HCT116 (cell line): ENCODE measurements at regions not wholly inside any gene's neighbourhood (a gene's known extent, or its start where the extent isn't known, plus 50 kb on each side); places are given as distances from the start of the nearest gene placed in this dataset.

Source experiments
- ATAC-seq: fragments of 200-7000 bp; cut with Tn5 transposase; 2 replicates; pipeline ENCODE4 v1.9.1; 2020; ENCODE audit warnings: mild to moderate bottlenecking, moderate library complexity
- BruUV-seq: library from RNA; stranded (reverse); fragments of 400-500 nt; replicated peaks from 2 replicates; lab custom pipeline; 2021; lab: Mats Ljungman, UMichigan
- CTCF ChIA-PET: fragments of 300-600 bp; sonication (Branson Sonifier 250); formaldehyde crosslinking; loops from one replicate; lab custom pipeline; 2021; ENCODE audit warnings: antibody characterized with exemption; lab: Charles Lee
- POLR2A ChIA-PET: fragments of 300-600, 350-600 bp; sonication (Branson Sonifier 250); formaldehyde crosslinking; loops from one replicate; lab custom pipeline; 2021; ENCODE audit warnings: antibody characterized with exemption; lab: Charles Lee
- RAD21 ChIA-PET, 2 experiments: fragments of 300-600 bp; sonication (Branson Sonifier 250); formaldehyde crosslinking; loops; one replicate each; lab custom pipeline; 2023; ENCODE audit warnings: low total read pairs in 2 of 2; ENCODE audit not compliant: uncharacterized antibody in 2 of 2, unreplicated experiment in 2 of 2, low non-redundant PET in 1 of 2; lab: Charles Lee
- DNase-seq: peaks from one replicate; pipeline ENCODE4 v3.0.0-alpha.2; 2010; ENCODE audit warnings: low read depth, low spot score
- H2AFZ ChIP-seq: fragments of 200-600 bp; shearing (Covaris generic), sonication (generic); 2 replicates; pipeline ENCODE4 v1.6.1; 2017; ENCODE audit warnings: low read depth, mixed run types, mixed read lengths, antibody characterized with exemption, low read length; ENCODE audit not compliant: poor library complexity, severe bottlenecking
- H3K27ac ChIP-seq: 2 replicates; pipeline ENCODE4 v1.5.1; 2012; ENCODE audit warnings: low read depth, low read length
- H3K27me3 ChIP-seq: fragments of 200-600 bp; sonication (generic); 2 replicates; pipeline ENCODE4 v1.6.1; 2016; ENCODE audit warnings: mixed run types, low read length, mixed read lengths; ENCODE audit not compliant: insufficient read depth
- H3K36me3 ChIP-seq, 2 experiments: fragments of 200-500 bp in 1 of 2; fragments of 200-600 bp in 1 of 2; sonication (Bioruptor generic) in 1 of 2; sonication (generic) in 1 of 2; 2 replicates each; pipeline versions ENCODE4 v1.5.1 to v1.6.1; 2014 to 2016; ENCODE audit warnings: low read length in 2 of 2, inconsistent platforms in 1 of 2, mixed read lengths in 1 of 2, mixed run types in 1 of 2; ENCODE audit not compliant: insufficient read depth in 2 of 2, control insufficient read depth in 1 of 2
- H3K4me1 ChIP-seq, 2 experiments: fragments of 200-600 bp in 1 of 2; sonication (generic) in 1 of 2; 2 replicates each; pipeline versions ENCODE4 v1.5.1 to v1.6.1; 2012 to 2017; ENCODE audit warnings: low read length in 2 of 2, inconsistent platforms in 1 of 2, mild to moderate bottlenecking in 1 of 2, mixed read lengths in 1 of 2, mixed run types in 1 of 2, moderate library complexity in 1 of 2; ENCODE audit not compliant: insufficient read depth in 2 of 2, control insufficient read depth in 1 of 2
- H3K4me2 ChIP-seq: fragments of 200-600 bp; sonication (generic); 2 replicates; pipeline ENCODE4 v1.6.1; 2017; ENCODE audit warnings: mixed run types, low read length, mixed read lengths
- H3K4me3 ChIP-seq, 2 experiments: fragments of 200-600 bp in 1 of 2; sonication (generic) in 1 of 2; replicated peaks in 1 of 2; 2 replicates each; pipeline ENCODE4 v1.5.1; 2011 to 2016; ENCODE audit warnings: low read length in 2 of 2, control low read depth in 1 of 2, low read depth in 1 of 2, mild to moderate bottlenecking in 1 of 2, mixed read lengths in 1 of 2, mixed run types in 1 of 2
- H3K79me2 ChIP-seq: fragments of 200-600 bp; sonication (generic); 2 replicates; pipeline ENCODE4 v1.6.1; 2017; ENCODE audit warnings: mild to moderate bottlenecking, mixed run types, low read length, moderate library complexity, mixed read lengths; ENCODE audit not compliant: insufficient read depth
- H3K9ac ChIP-seq: fragments of 200-600 bp; sonication (generic); 2 replicates; pipeline ENCODE4 v1.6.1; 2016; ENCODE audit warnings: low read length, mixed read lengths
- H3K9me2 ChIP-seq: fragments of 200-600 bp; sonication (generic), shearing (Covaris generic); 2 replicates; pipeline ENCODE4 v1.6.1; 2017; ENCODE audit warnings: mixed run types, mild to moderate bottlenecking, moderate library complexity; ENCODE audit not compliant: insufficient read depth
- H3K9me3 ChIP-seq, 2 experiments: fragments of 200-500 bp in 1 of 2; fragments of 200-600 bp in 1 of 2; sonication (Bioruptor generic) in 1 of 2; sonication (generic) in 1 of 2; 2 replicates each; pipeline ENCODE4 v1.6.1; 2014 to 2017; ENCODE audit warnings: low read length in 2 of 2, mixed read lengths in 2 of 2, inconsistent platforms in 1 of 2, low read depth in 1 of 2, mild to moderate bottlenecking in 1 of 2, mixed run types in 1 of 2, moderate library complexity in 1 of 2; ENCODE audit not compliant: control insufficient read depth in 1 of 2, insufficient read depth in 1 of 2
- H4K20me1 ChIP-seq: fragments of 200-600 bp; sonication (generic), shearing (Covaris generic); 2 replicates; pipeline ENCODE4 v1.6.1; 2017; ENCODE audit warnings: mixed run types, mild to moderate bottlenecking, moderate library complexity; ENCODE audit not compliant: insufficient read depth
- CBX3 ChIP-seq: IDR thresholded peaks from 2 replicates; pipeline ENCODE4 v1.6.1; 2012; ENCODE audit warnings: low read depth
- CEBPB ChIP-seq: IDR thresholded peaks from 2 replicates; pipeline ENCODE4 v1.6.1; 2012; ENCODE audit warnings: low read depth
- CTCF ChIP-seq, 3 experiments: fragments of 200-600 bp in 1 of 3; sonication (generic) in 1 of 3; IDR thresholded peaks in 2 of 3; conservative IDR thresholded peaks in 1 of 3; 2 replicates each; pipeline ENCODE4 v1.5.1; 2012 to 2017; ENCODE audit warnings: low read depth in 2 of 3, low read length in 2 of 3, antibody characterized with exemption in 1 of 3, borderline replicate concordance in 1 of 3, control low read depth in 1 of 3, mild to moderate bottlenecking in 1 of 3, mixed read lengths in 1 of 3, mixed run types in 1 of 3, moderate library complexity in 1 of 3; ENCODE audit not compliant: insufficient read depth in 1 of 3
- EGR1 ChIP-seq: IDR thresholded peaks from 2 replicates; pipeline ENCODE4 v1.6.1; 2012; ENCODE audit warnings: low read depth
- JUND ChIP-seq: IDR thresholded peaks from 2 replicates; pipeline ENCODE4 v1.6.1; 2012
- MAX ChIP-seq: IDR thresholded peaks from 2 replicates; pipeline ENCODE4 v1.6.1; 2012
- POLR2AphosphoS5 ChIP-seq: IDR thresholded peaks from 2 replicates; pipeline ENCODE4 v1.6.1; 2011; ENCODE audit warnings: mild to moderate bottlenecking, low read depth, low read length, moderate library complexity
- REST ChIP-seq: IDR thresholded peaks from 2 replicates; pipeline ENCODE4 v1.6.1; 2012; ENCODE audit warnings: low read depth
- SP1 ChIP-seq: IDR thresholded peaks from 2 replicates; pipeline ENCODE4 v1.6.1; 2012; ENCODE audit warnings: low read depth
- SRF ChIP-seq: IDR thresholded peaks from 2 replicates; pipeline ENCODE4 v1.6.1; 2012; ENCODE audit warnings: low read depth
- TCF7L2 ChIP-seq: IDR thresholded peaks from 2 replicates; pipeline ENCODE4 v1.7.0; 2011; ENCODE audit warnings: borderline replicate concordance, inconsistent platforms; ENCODE audit not compliant: insufficient read depth, insufficient read length; ENCODE audit errors: extremely low read depth
- YY1 ChIP-seq: IDR thresholded peaks from 2 replicates; pipeline ENCODE4 v1.6.1; 2011; ENCODE audit warnings: low read length, low read depth, moderate library complexity, mild to moderate bottlenecking; ENCODE audit not compliant: insufficient replicate concordance; ENCODE audit errors: extremely low read depth
- ZBTB33 ChIP-seq: IDR thresholded peaks from 2 replicates; pipeline ENCODE4 v1.6.1; 2011; ENCODE audit warnings: mild to moderate bottlenecking, low read length, moderate library complexity; ENCODE audit not compliant: insufficient replicate concordance; ENCODE audit errors: extremely low read depth
- intact Hi-C: fragments of 100-400 bp; cut with micrococcal nuclease; formaldehyde crosslinking; loops from 2 replicates; pipeline ENCODE4 v1.10.0; 2022

GRCh38 chr6:152897807-152898399, 84.9 kb downstream of the FBXO5 start (continued):
- TF ChIP-seq REST (no peak), CBX3 (no peak), JUND (no peak), CTCF (IDR thresholded peaks at IDR 0.05 in 2 of 3, conservative IDR thresholded peaks at IDR 0.05 in 1 of 3; ENCODE audit: borderline replicate concordance in 1 of 3, insufficient read depth in 1 of 3, low read depth in 2 of 3, low read length in 2 of 3) (peak; percentile 36 to 91 (median 84); a peak in 5 of 6 replicates), SRF (no peak), SP1 (no peak), TCF7L2 (no peak), CEBPB (no peak), EGR1 (no peak)

- Histone ChIP-seq H3K9me2 (no peaks in the 10 kb centered on the region), H3K9me3 (no peaks in the 10 kb centered on the region), H4K20me1 (no peaks in the 10 kb centered on the region), H2AFZ (no peak overlapping the region), H3K4me1 (no peaks in the 10 kb centered on the region), H3K27me3 (peaks cover 42% of the 10 kb centered on the region), H3K79me2 (no peaks in the 10 kb centered on the region), H3K4me2 (no peak overlapping the region), H3K4me3 (no peak overlapping the region), H3K27ac (no peak overlapping the region), H3K36me3 (no peaks in the 10 kb centered on the region), H3K9ac (no peak overlapping the region)
- intact Hi-C loops = no loop called here
- ChIA-PET CTCF (no interaction called here), POLR2A (no interaction called here), RAD21 (no interaction called here)
- ATAC-seq (no peak), DNase-seq (no peak)
- no TSS peak for BruUV-seq
- TF ChIP-seq SRF (no peak), YY1 (no peak), ZBTB33 (no peak), CBX3 (no peak), POLR2AphosphoS5 (no peak), MAX (no peak), EGR1 (no peak), CEBPB (no peak), CTCF (IDR thresholded peaks at IDR 0.05 in 2 of 3, conservative IDR thresholded peaks at IDR 0.05 in 1 of 3; ENCODE audit: borderline replicate concordance in 1 of 3, insufficient read depth in 1 of 3, low read depth in 2 of 3, low read length in 2 of 3) (no peak)
These were observed 78.2 kb downstream of the FBXO5 start for GRCh38 chr6:152904678-152905077.
